ENCODE measurements at regions not wholly inside any gene's neighbourhood (a gene's known extent, or its start where the extent isn't known, plus 50 kb on each side); places are given as distances from the start of the nearest gene placed in this dataset.
"Not testable (repeated sequence)": the region's sequence is repeated elsewhere in the genome, so short reads cannot be mapped to it uniquely, and the experiment has no call there.

- no peak for DNase-seq
These were observed 178.0 kb downstream of the ESM1 start for GRCh38 chr5:54807421-54807820.

- DNase-seq: no peak
These were observed 180.9 kb downstream of the ESM1 start for GRCh38 chr5:54804521-54804920.

- DNase-seq: no peak
These were observed 181.3 kb downstream of the ESM1 start for GRCh38 chr5:54804086-54804485.

- DNase-seq: no peak
These were observed 181.9 kb downstream of the ESM1 start for GRCh38 chr5:54803471-54804011.

- no peak for DNase-seq
These were observed 185.7 kb downstream of the ESM1 start for GRCh38 chr5:54799645-54800044.

- no peak for DNase-seq
These were observed 189.6 kb downstream of the ESM1 start for GRCh38 chr5:54795777-54796176.

- DNase-seq: no peak
These were observed 190.1 kb downstream of the ESM1 start for GRCh38 chr5:54795284-54795683.

GRCh38 chr5:54794135-54794975 is 191.0 kb downstream of the ESM1 start:
- no peak for DNase-seq

GRCh38 chr5:54793468-54794134 is 191.8 kb downstream of the ESM1 start:
- no peak for DNase-seq

- DNase-seq: no peak
These were observed 192.6 kb downstream of the ESM1 start for GRCh38 chr5:54792611-54793404.

GRCh38 chr5:54787910-54788309 is 197.5 kb downstream of the ESM1 start:
- DNase-seq: not testable (repeated sequence)

- DNase-seq: no peak
These were observed 199.4 kb downstream of the ESM1 start for GRCh38 chr5:54785729-54786591.

GRCh38 chr5:54778783-54779182 is 206.6 kb downstream of the ESM1 start:
- no peak for DNase-seq

- DNase-seq: no peak
These were observed 209.7 kb downstream of the ESM1 start for GRCh38 chr5:54775645-54776044.

GRCh38 chr5:54774281-54775170 is 210.9 kb downstream of the ESM1 start:
- DNase-seq: no peak

GRCh38 chr5:54772684-54773083 is 212.7 kb downstream of the ESM1 start:
- no peak for DNase-seq

- no peak for DNase-seq
These were observed 213.2 kb downstream of the ESM1 start for GRCh38 chr5:54772231-54772630.

GRCh38 chr5:54769746-54770145 is 215.6 kb downstream of the ESM1 start:
- no peak for DNase-seq

- no peak for DNase-seq
These were observed 216.3 kb downstream of the ESM1 start for GRCh38 chr5:54769072-54769471.

GRCh38 chr5:54766748-54767147 is 218.6 kb downstream of the ESM1 start:
- no peak for DNase-seq
